SU-DHL-6 (cell line): ENCODE measurements at regions not wholly inside any gene's neighbourhood (a gene's known extent, or its start where the extent isn't known, plus 50 kb on each side); places are given as distances from the start of the nearest gene placed in this dataset.

Experiments
- EZH2phosphoT487 ChIP-seq: fragments of 200-600 bp; sonication (generic), shearing (Covaris generic); conservative IDR thresholded peaks from 2 replicates; pipeline ENCODE4 v1.6.1; 2018; ENCODE audit warnings: mild to moderate bottlenecking, antibody characterized with exemption, low read length, moderate library complexity, mixed read lengths
- TF ChIP-seq, protein P1 (sequence below): fragments of 200-600 bp; sonication (generic); IDR thresholded peaks from one replicate; pipeline ENCODE4 v1.5.1; 2017; ENCODE audit warnings: antibody characterized with exemption, mild to moderate bottlenecking, low read length, moderate library complexity; ENCODE audit not compliant: insufficient read depth, poor library complexity, severe bottlenecking

DNA sequence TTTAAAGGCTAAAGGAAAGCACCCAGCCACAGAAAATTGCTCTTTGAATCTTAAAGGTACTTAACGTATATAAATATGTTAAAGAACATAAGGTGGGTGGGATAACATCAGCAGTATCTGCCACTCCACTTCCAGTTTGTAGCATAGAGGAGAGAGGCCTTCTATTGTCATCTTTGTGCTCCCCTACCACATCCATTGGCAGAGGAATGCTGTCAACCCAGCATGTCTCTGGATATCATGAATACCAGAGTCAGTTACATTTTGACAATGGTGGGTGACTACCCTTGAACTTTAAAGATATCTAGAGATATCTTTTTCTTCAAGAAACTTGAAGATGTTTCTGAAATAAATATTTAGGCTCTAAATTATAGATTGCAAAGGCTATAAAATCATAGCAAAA, 283.2 kb upstream of the LRRC7 start:
- TF ChIP-seq, protein P1, sequence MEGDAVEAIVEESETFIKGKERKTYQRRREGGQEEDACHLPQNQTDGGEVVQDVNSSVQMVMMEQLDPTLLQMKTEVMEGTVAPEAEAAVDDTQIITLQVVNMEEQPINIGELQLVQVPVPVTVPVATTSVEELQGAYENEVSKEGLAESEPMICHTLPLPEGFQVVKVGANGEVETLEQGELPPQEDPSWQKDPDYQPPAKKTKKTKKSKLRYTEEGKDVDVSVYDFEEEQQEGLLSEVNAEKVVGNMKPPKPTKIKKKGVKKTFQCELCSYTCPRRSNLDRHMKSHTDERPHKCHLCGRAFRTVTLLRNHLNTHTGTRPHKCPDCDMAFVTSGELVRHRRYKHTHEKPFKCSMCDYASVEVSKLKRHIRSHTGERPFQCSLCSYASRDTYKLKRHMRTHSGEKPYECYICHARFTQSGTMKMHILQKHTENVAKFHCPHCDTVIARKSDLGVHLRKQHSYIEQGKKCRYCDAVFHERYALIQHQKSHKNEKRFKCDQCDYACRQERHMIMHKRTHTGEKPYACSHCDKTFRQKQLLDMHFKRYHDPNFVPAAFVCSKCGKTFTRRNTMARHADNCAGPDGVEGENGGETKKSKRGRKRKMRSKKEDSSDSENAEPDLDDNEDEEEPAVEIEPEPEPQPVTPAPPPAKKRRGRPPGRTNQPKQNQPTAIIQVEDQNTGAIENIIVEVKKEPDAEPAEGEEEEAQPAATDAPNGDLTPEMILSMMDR: no peak
- no peak for TF ChIP-seq EZH2phosphoT487
